Astrocyte of the cerebellum (primary cell): ENCODE measurements at regions not wholly inside any gene's neighbourhood (a gene's known extent, or its start where the extent isn't known, plus 50 kb on each side); places are given as distances from the start of the nearest gene placed in this dataset.

ENCODE experiments used
- DNase-seq: peaks from one replicate; pipeline ENCODE4 v3.0.0-alpha.2; 2011; ENCODE audit warnings: low read depth
- H3K4me3 ChIP-seq: 2 replicates; pipeline ENCODE4 v1.5.1; 2011; ENCODE audit warnings: mild to moderate bottlenecking, low read depth, low read length, moderate library complexity
- in situ Hi-C: cut with HindIII; loops from 2 replicates; pipeline ENCODE4 v1.10.0; 2017; ENCODE audit warnings: low sequenced_read_pairs
- TF ChIP-seq, protein P1 (sequence below): IDR thresholded peaks from 2 replicates; pipeline ENCODE4 v1.5.1; 2012; ENCODE audit warnings: low read length, low read depth, moderate library complexity, mild to moderate bottlenecking; ENCODE audit errors: missing control alignments

DNA sequence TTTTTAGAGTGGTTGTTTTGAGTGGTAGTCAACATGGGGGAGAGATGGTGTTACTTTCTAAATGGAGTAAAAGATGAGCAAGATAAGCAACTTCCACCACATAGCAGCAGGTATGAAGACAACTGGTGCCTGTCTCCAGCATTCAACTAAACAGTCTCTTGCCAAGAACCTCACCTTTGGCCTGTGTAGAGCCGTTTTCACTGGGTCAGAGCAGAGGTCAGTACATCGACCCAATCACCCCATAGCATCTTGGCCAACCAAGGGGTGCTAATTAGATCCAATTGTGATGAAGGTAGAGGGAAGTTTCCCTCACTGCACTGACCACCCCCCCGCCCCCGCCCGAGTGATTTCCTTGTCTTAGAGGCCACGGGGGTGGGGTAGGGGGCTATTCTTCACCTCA lies 188.2 kb downstream of the BLID start:
- DNase-seq: no peak
- TF ChIP-seq, protein P1, sequence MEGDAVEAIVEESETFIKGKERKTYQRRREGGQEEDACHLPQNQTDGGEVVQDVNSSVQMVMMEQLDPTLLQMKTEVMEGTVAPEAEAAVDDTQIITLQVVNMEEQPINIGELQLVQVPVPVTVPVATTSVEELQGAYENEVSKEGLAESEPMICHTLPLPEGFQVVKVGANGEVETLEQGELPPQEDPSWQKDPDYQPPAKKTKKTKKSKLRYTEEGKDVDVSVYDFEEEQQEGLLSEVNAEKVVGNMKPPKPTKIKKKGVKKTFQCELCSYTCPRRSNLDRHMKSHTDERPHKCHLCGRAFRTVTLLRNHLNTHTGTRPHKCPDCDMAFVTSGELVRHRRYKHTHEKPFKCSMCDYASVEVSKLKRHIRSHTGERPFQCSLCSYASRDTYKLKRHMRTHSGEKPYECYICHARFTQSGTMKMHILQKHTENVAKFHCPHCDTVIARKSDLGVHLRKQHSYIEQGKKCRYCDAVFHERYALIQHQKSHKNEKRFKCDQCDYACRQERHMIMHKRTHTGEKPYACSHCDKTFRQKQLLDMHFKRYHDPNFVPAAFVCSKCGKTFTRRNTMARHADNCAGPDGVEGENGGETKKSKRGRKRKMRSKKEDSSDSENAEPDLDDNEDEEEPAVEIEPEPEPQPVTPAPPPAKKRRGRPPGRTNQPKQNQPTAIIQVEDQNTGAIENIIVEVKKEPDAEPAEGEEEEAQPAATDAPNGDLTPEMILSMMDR: no peak
- H3K4me3 ChIP-seq: no peak overlapping the region
- in situ Hi-C loops: no loop called here

DNA sequence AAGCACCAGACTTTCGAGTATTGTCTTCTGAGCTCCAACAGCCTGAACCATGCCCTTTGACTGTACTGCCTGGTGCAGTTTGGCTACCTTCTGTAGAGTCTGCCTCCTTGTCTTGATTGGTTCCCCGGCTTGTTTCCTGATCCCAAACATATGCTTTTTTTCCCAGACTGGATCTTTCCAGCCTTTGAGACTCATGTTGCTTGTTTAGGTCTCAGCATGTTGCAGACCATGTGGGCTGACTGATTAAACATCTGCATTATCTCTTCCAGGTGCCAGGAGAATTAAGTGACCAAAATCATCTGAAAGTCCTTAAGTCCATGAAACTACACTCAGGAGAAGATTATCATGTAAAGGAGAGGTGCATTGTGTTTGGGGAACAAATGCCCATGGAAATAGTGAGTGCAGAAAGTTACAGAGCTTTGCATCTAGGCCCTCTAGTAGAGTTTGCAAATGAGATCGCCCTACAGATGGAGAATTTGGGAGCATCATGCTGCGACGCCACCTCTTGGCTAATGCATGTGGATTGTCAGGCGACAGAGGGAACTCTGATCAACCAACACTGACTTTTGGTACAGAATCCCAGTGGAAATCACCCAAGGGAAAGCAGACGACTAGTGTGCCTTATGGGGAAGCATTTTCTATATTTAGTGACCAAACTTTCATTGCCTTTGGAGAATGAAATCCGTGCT lies 188.8 kb downstream of the BLID start:
- TF ChIP-seq, protein P1: no peak
- in situ Hi-C loops: no loop called here
- DNase-seq: no peak
- no peak overlapping the region for H3K4me3 ChIP-seq

GRCh38 chr11:121924191-121924590 lies 191.8 kb downstream of the BLID start:
- TF ChIP-seq, protein P1: no peak
- H3K4me3 ChIP-seq: no peak overlapping the region
- in situ Hi-C loops: no loop called here
- DNase-seq: no peak

- in situ Hi-C loops: loop anchor here (5.0 kb wide), 1 partner anchor 65 kb away; no protein-coding TSS in a partner anchor
- DNase-seq: no peak
- TF ChIP-seq, protein P1: no peak
- no peak overlapping the region for H3K4me3 ChIP-seq
These were observed 198.5 kb downstream of the BLID start for GRCh38 chr11:121917482-121917881.

- no peak overlapping the region for H3K4me3 ChIP-seq
- no peak for DNase-seq
- TF ChIP-seq, protein P1: no peak
- in situ Hi-C loops: loop anchor here (5.0 kb wide), 1 partner anchor 68 kb away; no protein-coding TSS in a partner anchor
These were observed 201.4 kb downstream of the BLID start for GRCh38 chr11:121914508-121915059.

DNA sequence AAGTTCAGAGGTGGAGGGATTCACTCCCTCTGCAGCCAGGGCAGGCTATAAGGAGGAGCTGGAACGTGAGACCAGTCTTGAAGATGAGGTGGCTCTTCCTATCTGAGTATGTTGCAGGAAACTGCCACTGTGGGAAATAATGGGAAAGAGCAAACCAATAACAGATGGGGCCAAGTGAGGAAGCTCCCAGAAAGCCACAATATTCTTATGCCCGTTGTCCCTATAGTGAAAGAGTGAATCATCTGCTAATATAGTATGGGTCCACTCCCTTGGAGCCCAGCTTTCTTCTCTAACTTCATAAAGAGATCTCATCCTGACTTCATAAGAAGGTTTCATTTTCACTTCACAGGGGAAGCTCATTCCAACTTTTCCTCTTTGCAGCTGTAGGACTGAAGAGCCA lies 206.4 kb downstream of the BLID start:
- TF ChIP-seq, protein P1: no peak
- in situ Hi-C loops: no loop called here
- no peak overlapping the region for H3K4me3 ChIP-seq
- DNase-seq: no peak
